HCT116 (cell line): ENCODE measurements at regions not wholly inside any gene's neighbourhood (a gene's known extent, or its start where the extent isn't known, plus 50 kb on each side); places are given as distances from the start of the nearest gene placed in this dataset.

ENCODE experiments used
- ATAC-seq: fragments of 200-7000 bp; cut with Tn5 transposase; 2 replicates; pipeline ENCODE4 v1.9.1; 2020; ENCODE audit warnings: mild to moderate bottlenecking, moderate library complexity
- BruUV-seq: library from RNA; stranded (reverse); fragments of 400-500 nt; replicated peaks from 2 replicates; lab custom pipeline; 2021; lab: Mats Ljungman, UMichigan
- CTCF ChIA-PET: fragments of 300-600 bp; sonication (Branson Sonifier 250); formaldehyde crosslinking; loops from one replicate; lab custom pipeline; 2021; ENCODE audit warnings: antibody characterized with exemption; lab: Charles Lee
- POLR2A ChIA-PET: fragments of 300-600, 350-600 bp; sonication (Branson Sonifier 250); formaldehyde crosslinking; loops from one replicate; lab custom pipeline; 2021; ENCODE audit warnings: antibody characterized with exemption; lab: Charles Lee
- RAD21 ChIA-PET, 2 experiments: fragments of 300-600 bp; sonication (Branson Sonifier 250); formaldehyde crosslinking; loops; one replicate each; lab custom pipeline; 2023; ENCODE audit warnings: low total read pairs in 2 of 2; ENCODE audit not compliant: uncharacterized antibody in 2 of 2, unreplicated experiment in 2 of 2, low non-redundant PET in 1 of 2; lab: Charles Lee
- DNase-seq: peaks from one replicate; pipeline ENCODE4 v3.0.0-alpha.2; 2010; ENCODE audit warnings: low read depth, low spot score
- H2AFZ ChIP-seq: fragments of 200-600 bp; shearing (Covaris generic), sonication (generic); 2 replicates; pipeline ENCODE4 v1.6.1; 2017; ENCODE audit warnings: low read depth, mixed run types, mixed read lengths, antibody characterized with exemption, low read length; ENCODE audit not compliant: poor library complexity, severe bottlenecking
- H3K27ac ChIP-seq: 2 replicates; pipeline ENCODE4 v1.5.1; 2012; ENCODE audit warnings: low read depth, low read length
- H3K27me3 ChIP-seq: fragments of 200-600 bp; sonication (generic); 2 replicates; pipeline ENCODE4 v1.6.1; 2016; ENCODE audit warnings: mixed run types, low read length, mixed read lengths; ENCODE audit not compliant: insufficient read depth
- H3K36me3 ChIP-seq, 2 experiments: fragments of 200-500 bp in 1 of 2; fragments of 200-600 bp in 1 of 2; sonication (Bioruptor generic) in 1 of 2; sonication (generic) in 1 of 2; 2 replicates each; pipeline versions ENCODE4 v1.5.1 to v1.6.1; 2014 to 2016; ENCODE audit warnings: low read length in 2 of 2, inconsistent platforms in 1 of 2, mixed read lengths in 1 of 2, mixed run types in 1 of 2; ENCODE audit not compliant: insufficient read depth in 2 of 2, control insufficient read depth in 1 of 2
- H3K4me1 ChIP-seq, 2 experiments: fragments of 200-600 bp in 1 of 2; sonication (generic) in 1 of 2; 2 replicates each; pipeline versions ENCODE4 v1.5.1 to v1.6.1; 2012 to 2017; ENCODE audit warnings: low read length in 2 of 2, inconsistent platforms in 1 of 2, mild to moderate bottlenecking in 1 of 2, mixed read lengths in 1 of 2, mixed run types in 1 of 2, moderate library complexity in 1 of 2; ENCODE audit not compliant: insufficient read depth in 2 of 2, control insufficient read depth in 1 of 2
- H3K4me2 ChIP-seq: fragments of 200-600 bp; sonication (generic); 2 replicates; pipeline ENCODE4 v1.6.1; 2017; ENCODE audit warnings: mixed run types, low read length, mixed read lengths
- H3K4me3 ChIP-seq, 2 experiments: fragments of 200-600 bp in 1 of 2; sonication (generic) in 1 of 2; replicated peaks in 1 of 2; 2 replicates each; pipeline ENCODE4 v1.5.1; 2011 to 2016; ENCODE audit warnings: low read length in 2 of 2, control low read depth in 1 of 2, low read depth in 1 of 2, mild to moderate bottlenecking in 1 of 2, mixed read lengths in 1 of 2, mixed run types in 1 of 2
- H3K79me2 ChIP-seq: fragments of 200-600 bp; sonication (generic); 2 replicates; pipeline ENCODE4 v1.6.1; 2017; ENCODE audit warnings: mild to moderate bottlenecking, mixed run types, low read length, moderate library complexity, mixed read lengths; ENCODE audit not compliant: insufficient read depth
- H3K9ac ChIP-seq: fragments of 200-600 bp; sonication (generic); 2 replicates; pipeline ENCODE4 v1.6.1; 2016; ENCODE audit warnings: low read length, mixed read lengths
- H3K9me2 ChIP-seq: fragments of 200-600 bp; sonication (generic), shearing (Covaris generic); 2 replicates; pipeline ENCODE4 v1.6.1; 2017; ENCODE audit warnings: mixed run types, mild to moderate bottlenecking, moderate library complexity; ENCODE audit not compliant: insufficient read depth
- H3K9me3 ChIP-seq, 2 experiments: fragments of 200-500 bp in 1 of 2; fragments of 200-600 bp in 1 of 2; sonication (Bioruptor generic) in 1 of 2; sonication (generic) in 1 of 2; 2 replicates each; pipeline ENCODE4 v1.6.1; 2014 to 2017; ENCODE audit warnings: low read length in 2 of 2, mixed read lengths in 2 of 2, inconsistent platforms in 1 of 2, low read depth in 1 of 2, mild to moderate bottlenecking in 1 of 2, mixed run types in 1 of 2, moderate library complexity in 1 of 2; ENCODE audit not compliant: control insufficient read depth in 1 of 2, insufficient read depth in 1 of 2
- H4K20me1 ChIP-seq: fragments of 200-600 bp; sonication (generic), shearing (Covaris generic); 2 replicates; pipeline ENCODE4 v1.6.1; 2017; ENCODE audit warnings: mixed run types, mild to moderate bottlenecking, moderate library complexity; ENCODE audit not compliant: insufficient read depth
- CEBPB ChIP-seq: IDR thresholded peaks from 2 replicates; pipeline ENCODE4 v1.6.1; 2012; ENCODE audit warnings: low read depth
- JUND ChIP-seq: IDR thresholded peaks from 2 replicates; pipeline ENCODE4 v1.6.1; 2012
- POLR2AphosphoS5 ChIP-seq: IDR thresholded peaks from 2 replicates; pipeline ENCODE4 v1.6.1; 2011; ENCODE audit warnings: mild to moderate bottlenecking, low read depth, low read length, moderate library complexity
- RAD21 ChIP-seq: IDR thresholded peaks from 2 replicates; pipeline ENCODE4 v1.6.1; 2012; ENCODE audit warnings: low read depth, mild to moderate bottlenecking
- SIN3A ChIP-seq: IDR thresholded peaks from 2 replicates; pipeline ENCODE4 v1.6.1; 2012; ENCODE audit warnings: low read depth
- TCF7L2 ChIP-seq: IDR thresholded peaks from 2 replicates; pipeline ENCODE4 v1.7.0; 2011; ENCODE audit warnings: borderline replicate concordance, inconsistent platforms; ENCODE audit not compliant: insufficient read depth, insufficient read length; ENCODE audit errors: extremely low read depth
- intact Hi-C: fragments of 100-400 bp; cut with micrococcal nuclease; formaldehyde crosslinking; loops from 2 replicates; pipeline ENCODE4 v1.10.0; 2022
- TF ChIP-seq, protein P1 (sequence below): IDR thresholded peaks from 2 replicates; pipeline ENCODE4 v1.6.1; 2011; ENCODE audit warnings: mild to moderate bottlenecking, low read length, moderate library complexity; ENCODE audit not compliant: insufficient replicate concordance; ENCODE audit errors: extremely low read depth
- TF ChIP-seq, protein P2 (sequence below), 3 experiments: fragments of 200-600 bp in 1 of 3; sonication (generic) in 1 of 3; IDR thresholded peaks in 2 of 3; conservative IDR thresholded peaks in 1 of 3; 2 replicates each; pipeline ENCODE4 v1.5.1; 2012 to 2017; ENCODE audit warnings: low read depth in 2 of 3, low read length in 2 of 3, antibody characterized with exemption in 1 of 3, borderline replicate concordance in 1 of 3, control low read depth in 1 of 3, mild to moderate bottlenecking in 1 of 3, mixed read lengths in 1 of 3, mixed run types in 1 of 3, moderate library complexity in 1 of 3; ENCODE audit not compliant: insufficient read depth in 1 of 3
- TF ChIP-seq, protein P3 (sequence below): IDR thresholded peaks from 2 replicates; pipeline ENCODE4 v1.6.1; 2012

DNA sequence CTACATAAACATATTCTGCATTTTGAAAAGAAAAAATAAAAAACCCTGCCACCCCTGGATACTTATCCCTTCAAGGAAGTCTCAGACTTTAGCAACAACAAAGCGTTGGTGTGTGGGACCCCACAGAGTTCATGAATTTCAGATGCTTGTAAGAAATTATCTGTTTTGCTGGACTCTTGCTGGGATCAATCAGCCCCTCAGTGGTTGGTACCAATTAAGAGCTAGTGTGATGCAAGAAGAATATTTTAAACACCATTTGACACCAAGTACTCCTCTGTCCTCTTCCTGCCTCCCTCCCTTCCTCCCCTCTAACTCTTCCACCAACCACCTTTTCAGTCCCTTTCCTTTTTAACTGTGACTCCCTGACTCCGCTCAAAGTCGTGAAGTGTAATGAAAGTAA lies 51.5 kb downstream of the SST start:
- H3K4me2 ChIP-seq: no peak overlapping the region
- no peak overlapping the region for H3K9ac ChIP-seq
- CTCF ChIA-PET: no interaction called here
- no peak overlapping the region for H2AFZ ChIP-seq
- H3K36me3 ChIP-seq: no peaks in the 10 kb centered on the region
- H3K79me2 ChIP-seq: no peaks in the 10 kb centered on the region
- no peak for TF ChIP-seq JUND
- TF ChIP-seq SIN3A: no peak
- TF ChIP-seq, protein P1, sequence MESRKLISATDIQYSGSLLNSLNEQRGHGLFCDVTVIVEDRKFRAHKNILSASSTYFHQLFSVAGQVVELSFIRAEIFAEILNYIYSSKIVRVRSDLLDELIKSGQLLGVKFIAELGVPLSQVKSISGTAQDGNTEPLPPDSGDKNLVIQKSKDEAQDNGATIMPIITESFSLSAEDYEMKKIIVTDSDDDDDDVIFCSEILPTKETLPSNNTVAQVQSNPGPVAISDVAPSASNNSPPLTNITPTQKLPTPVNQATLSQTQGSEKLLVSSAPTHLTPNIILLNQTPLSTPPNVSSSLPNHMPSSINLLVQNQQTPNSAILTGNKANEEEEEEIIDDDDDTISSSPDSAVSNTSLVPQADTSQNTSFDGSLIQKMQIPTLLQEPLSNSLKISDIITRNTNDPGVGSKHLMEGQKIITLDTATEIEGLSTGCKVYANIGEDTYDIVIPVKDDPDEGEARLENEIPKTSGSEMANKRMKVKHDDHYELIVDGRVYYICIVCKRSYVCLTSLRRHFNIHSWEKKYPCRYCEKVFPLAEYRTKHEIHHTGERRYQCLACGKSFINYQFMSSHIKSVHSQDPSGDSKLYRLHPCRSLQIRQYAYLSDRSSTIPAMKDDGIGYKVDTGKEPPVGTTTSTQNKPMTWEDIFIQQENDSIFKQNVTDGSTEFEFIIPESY: no peak
- no peaks in the 10 kb centered on the region for H3K9me2 ChIP-seq
- intact Hi-C loops: no loop called here
- RAD21 ChIA-PET: no interaction called here
- POLR2A ChIA-PET: no interaction called here
- peaks cover 10% of the 10 kb centered on the region for H3K27me3 ChIP-seq
- no peak for ATAC-seq
- no peaks in the 10 kb centered on the region for H3K4me1 ChIP-seq
- H3K27ac ChIP-seq: no peak overlapping the region
- no peaks in the 10 kb centered on the region for H3K9me3 ChIP-seq
- no TSS peak for BruUV-seq
- H3K4me3 ChIP-seq: no peak overlapping the region
- no peak for DNase-seq
- no peaks in the 10 kb centered on the region for H4K20me1 ChIP-seq

DNA sequence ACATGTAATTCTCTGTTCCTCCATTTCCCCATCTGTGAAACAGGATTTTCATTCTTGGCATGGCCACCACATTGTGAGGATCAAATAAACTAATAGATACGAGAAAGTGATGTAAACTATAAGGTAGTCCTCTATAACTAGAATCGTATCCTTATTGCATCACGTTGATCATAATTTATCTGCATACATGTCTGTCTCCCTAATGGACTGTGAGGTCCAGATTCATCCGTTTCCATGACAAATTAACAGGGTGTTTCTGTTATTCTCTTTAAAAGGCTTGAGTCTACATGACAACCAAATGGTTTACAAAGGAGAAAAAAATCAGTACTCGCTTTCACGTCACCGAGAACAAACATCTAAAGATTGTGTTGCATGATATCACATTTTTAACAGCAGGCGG lies 53.0 kb downstream of the SST start:
- H3K27me3 ChIP-seq: peaks cover 21% of the 10 kb centered on the region
- H3K79me2 ChIP-seq: no peaks in the 10 kb centered on the region
- H3K4me3 ChIP-seq: no peak overlapping the region
- no peak overlapping the region for H2AFZ ChIP-seq
- no TSS peak for BruUV-seq
- DNase-seq: no peak
- H3K9me3 ChIP-seq: no peaks in the 10 kb centered on the region
- ChIA-PET POLR2A (no interaction called here), CTCF (interaction anchor here (1.3 to 2.5 kb wide), 2 partner anchors 27 to 299 kb away, joined by 4 to 22 read pairs; no protein-coding TSS in a partner anchor), RAD21 (no interaction called here)
- no peaks in the 10 kb centered on the region for H3K4me1 ChIP-seq
- no peaks in the 10 kb centered on the region for H4K20me1 ChIP-seq
- no peak for ATAC-seq
- H3K9me2 ChIP-seq: no peaks in the 10 kb centered on the region
- no peak overlapping the region for H3K4me2 ChIP-seq
- intact Hi-C loops: loop anchor here (2.0 kb wide), 1 partner anchor 298 kb away; no protein-coding TSS in a partner anchor
- no peak overlapping the region for H3K9ac ChIP-seq
- no peaks in the 10 kb centered on the region for H3K36me3 ChIP-seq
- no peak overlapping the region for H3K27ac ChIP-seq
- TF ChIP-seq CEBPB (no peak), RAD21 (no peak), POLR2AphosphoS5 (no peak), SIN3A (no peak), TCF7L2 (no peak)
- TF ChIP-seq, protein P1: no peak
- TF ChIP-seq, protein P2, sequence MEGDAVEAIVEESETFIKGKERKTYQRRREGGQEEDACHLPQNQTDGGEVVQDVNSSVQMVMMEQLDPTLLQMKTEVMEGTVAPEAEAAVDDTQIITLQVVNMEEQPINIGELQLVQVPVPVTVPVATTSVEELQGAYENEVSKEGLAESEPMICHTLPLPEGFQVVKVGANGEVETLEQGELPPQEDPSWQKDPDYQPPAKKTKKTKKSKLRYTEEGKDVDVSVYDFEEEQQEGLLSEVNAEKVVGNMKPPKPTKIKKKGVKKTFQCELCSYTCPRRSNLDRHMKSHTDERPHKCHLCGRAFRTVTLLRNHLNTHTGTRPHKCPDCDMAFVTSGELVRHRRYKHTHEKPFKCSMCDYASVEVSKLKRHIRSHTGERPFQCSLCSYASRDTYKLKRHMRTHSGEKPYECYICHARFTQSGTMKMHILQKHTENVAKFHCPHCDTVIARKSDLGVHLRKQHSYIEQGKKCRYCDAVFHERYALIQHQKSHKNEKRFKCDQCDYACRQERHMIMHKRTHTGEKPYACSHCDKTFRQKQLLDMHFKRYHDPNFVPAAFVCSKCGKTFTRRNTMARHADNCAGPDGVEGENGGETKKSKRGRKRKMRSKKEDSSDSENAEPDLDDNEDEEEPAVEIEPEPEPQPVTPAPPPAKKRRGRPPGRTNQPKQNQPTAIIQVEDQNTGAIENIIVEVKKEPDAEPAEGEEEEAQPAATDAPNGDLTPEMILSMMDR (IDR thresholded peaks at IDR 0.05 in 2 of 3, conservative IDR thresholded peaks at IDR 0.05 in 1 of 3; ENCODE audit: borderline replicate concordance in 1 of 3, insufficient read depth in 1 of 3, low read depth in 2 of 3, low read length in 2 of 3): no peak
- TF ChIP-seq, protein P3, sequence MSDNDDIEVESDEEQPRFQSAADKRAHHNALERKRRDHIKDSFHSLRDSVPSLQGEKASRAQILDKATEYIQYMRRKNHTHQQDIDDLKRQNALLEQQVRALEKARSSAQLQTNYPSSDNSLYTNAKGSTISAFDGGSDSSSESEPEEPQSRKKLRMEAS: no peak
